ENCODE measurements at regions not wholly inside any gene's neighbourhood (a gene's known extent, or its start where the extent isn't known, plus 50 kb on each side); places are given as distances from the start of the nearest gene placed in this dataset.

DNA sequence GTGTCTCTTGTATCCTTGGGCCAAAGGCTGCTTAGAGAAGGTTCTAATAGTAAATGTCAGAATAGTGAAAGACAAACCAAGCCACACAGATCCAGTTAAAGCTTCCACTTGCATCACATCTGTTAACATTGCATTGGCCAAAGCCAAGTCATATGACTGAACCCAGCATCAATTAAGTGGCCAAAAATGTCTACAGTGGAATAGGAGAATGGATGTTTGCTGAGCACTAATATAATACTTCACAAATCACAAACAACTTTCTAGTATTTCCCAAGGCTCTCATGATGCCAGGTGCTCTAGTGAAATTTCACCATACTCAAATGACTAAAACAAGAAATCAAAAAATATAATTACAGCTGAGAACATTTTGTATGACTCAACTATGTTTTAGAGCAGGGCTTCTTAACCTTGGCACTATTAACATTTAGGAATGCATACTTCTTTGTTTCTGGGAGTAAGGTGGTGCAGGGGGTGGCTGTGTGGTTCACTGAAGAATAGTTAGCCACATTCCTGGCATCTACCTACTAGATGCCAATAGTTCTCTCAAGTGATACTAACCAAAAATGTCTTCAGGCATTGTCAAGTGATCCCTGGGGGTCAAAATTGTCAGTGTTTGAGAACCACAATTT is 148.0 kb upstream of the SPTLC3 start:
- no peaks in the 10 kb centered on the region for H3K36me3 ChIP-seq
- no peaks in the 10 kb centered on the region for H3K9me3 ChIP-seq
- H3K4me3 ChIP-seq: no peak overlapping the region
- H3K27me3 ChIP-seq: no peaks in the 10 kb centered on the region
- no peak for DNase-seq

- Histone ChIP-seq H3K27me3 (no peaks in the 10 kb centered on the region), H3K4me3 (no peak overlapping the region), H3K9me3 (no peaks in the 10 kb centered on the region; the same call in 1 of the 2 replicates), H3K36me3 (no peaks in the 10 kb centered on the region)
- no peak for DNase-seq
These were observed 139.1 kb upstream of the SPTLC3 start for GRCh38 chr20:12869669-12870068.

GRCh38 chr20:12870588-12870987 is 138.2 kb upstream of the SPTLC3 start:
- Histone ChIP-seq H3K9me3 (no peaks in the 10 kb centered on the region; the same call in 1 of the 2 replicates), H3K27me3 (no peaks in the 10 kb centered on the region), H3K4me3 (no peak overlapping the region), H3K36me3 (no peaks in the 10 kb centered on the region)
- DNase-seq: no peak

- no peaks in the 10 kb centered on the region for H3K9me3 ChIP-seq
- DNase-seq: no peak
- H3K27me3 ChIP-seq: no peaks in the 10 kb centered on the region
- H3K4me3 ChIP-seq: no peak overlapping the region
- no peaks in the 10 kb centered on the region for H3K36me3 ChIP-seq
These were observed 133.8 kb upstream of the SPTLC3 start for GRCh38 chr20:12874933-12875332.

DNA sequence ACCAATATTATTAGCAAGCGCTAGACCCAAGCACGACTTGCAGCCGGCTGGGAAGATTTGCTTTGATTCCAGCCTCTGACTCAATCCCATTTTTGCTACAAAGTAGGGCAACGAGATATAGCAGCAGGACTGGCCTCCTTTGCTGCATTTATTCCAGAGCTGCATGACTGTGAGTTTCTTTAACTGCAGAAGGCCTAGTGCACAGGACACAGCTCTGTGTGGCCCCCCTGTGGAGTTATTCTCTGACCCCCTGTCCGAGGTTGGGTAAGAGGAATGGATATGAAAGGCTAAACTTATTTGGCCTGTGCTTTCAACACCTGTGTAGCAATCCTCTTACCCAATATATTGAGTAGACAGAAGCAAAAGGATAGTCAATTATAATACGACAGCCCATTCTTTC is 133.3 kb upstream of the SPTLC3 start:
- no peaks in the 10 kb centered on the region for H3K36me3 ChIP-seq
- no peaks in the 10 kb centered on the region for H3K27me3 ChIP-seq
- H3K9me3 ChIP-seq: no peaks in the 10 kb centered on the region
- DNase-seq: no peak
- H3K4me3 ChIP-seq: no peak overlapping the region

DNA sequence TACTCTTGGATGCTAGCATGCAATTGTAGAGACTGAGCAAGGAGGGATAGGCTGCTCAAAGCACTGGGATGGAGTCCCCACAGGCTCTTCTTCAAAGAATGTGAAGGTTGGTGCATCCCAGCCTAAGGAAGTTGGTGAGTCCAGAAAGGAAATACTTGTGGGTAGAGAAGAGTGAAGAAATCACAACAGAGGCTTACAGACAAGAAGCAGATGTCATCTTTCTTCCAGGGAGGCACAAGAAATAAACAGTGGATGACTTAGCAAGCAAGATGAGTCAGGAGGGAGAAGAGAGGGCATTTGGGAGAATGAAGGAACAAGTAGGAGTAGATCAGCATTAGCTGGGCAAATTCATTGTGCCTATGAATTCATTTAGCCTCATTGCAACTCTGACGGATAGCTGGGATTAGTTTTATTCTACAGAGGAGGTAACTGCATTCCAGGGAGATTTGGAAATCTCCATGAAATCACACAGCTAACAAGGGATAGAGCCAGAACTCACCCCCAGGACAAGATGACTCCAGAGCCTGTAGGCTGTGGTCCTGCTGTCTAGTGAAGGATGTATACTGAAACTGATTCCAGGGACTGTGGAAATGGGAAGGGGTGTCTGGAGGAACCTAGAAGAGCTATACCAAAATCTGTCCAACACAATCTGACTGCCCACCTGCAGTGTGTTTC is 125.8 kb upstream of the SPTLC3 start:
- Histone ChIP-seq H3K27me3 (no peaks in the 10 kb centered on the region), H3K36me3 (no peaks in the 10 kb centered on the region), H3K9me3 (no peaks in the 10 kb centered on the region), H3K4me3 (no peak overlapping the region)
- peak; percentile 62 for DNase-seq

GRCh38 chr20:12883507-12883885 is 125.3 kb upstream of the SPTLC3 start:
- Histone ChIP-seq H3K4me3 (no peak overlapping the region), H3K36me3 (no peaks in the 10 kb centered on the region), H3K9me3 (no peaks in the 10 kb centered on the region), H3K27me3 (no peaks in the 10 kb centered on the region)
- no peak for DNase-seq

GRCh38 chr20:12886618-12887363 is 122.0 kb upstream of the SPTLC3 start:
- no peak for DNase-seq
- Histone ChIP-seq H3K27me3 (no peaks in the 10 kb centered on the region), H3K9me3 (no peaks in the 10 kb centered on the region), H3K36me3 (no peaks in the 10 kb centered on the region), H3K4me3 (no peak overlapping the region)

DNA sequence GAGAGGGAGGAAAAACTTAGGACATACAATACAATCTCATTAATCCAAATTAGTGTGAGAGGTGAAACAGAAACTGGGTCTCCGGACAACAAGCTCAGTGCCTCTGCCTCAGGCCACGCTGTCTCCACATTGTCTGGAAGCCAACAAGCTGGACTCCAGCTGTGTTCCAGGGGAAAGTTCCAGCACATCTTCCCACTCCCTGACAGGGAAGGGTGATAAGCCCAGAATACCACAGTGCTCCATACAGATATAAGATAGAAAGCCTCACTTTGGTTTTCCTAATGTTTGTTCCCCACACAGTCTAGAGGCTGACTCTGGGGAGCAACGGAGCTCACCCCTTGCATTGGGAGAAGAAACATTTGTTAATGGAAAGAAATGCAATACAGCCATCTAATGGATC is 117.1 kb upstream of the SPTLC3 start:
- H3K27me3 ChIP-seq: no peaks in the 10 kb centered on the region; the same call in 1 of the 2 replicates
- DNase-seq: no peak
- no peak overlapping the region for H3K4me3 ChIP-seq
- H3K36me3 ChIP-seq: no peaks in the 10 kb centered on the region
- no peaks in the 10 kb centered on the region for H3K9me3 ChIP-seq

DNA sequence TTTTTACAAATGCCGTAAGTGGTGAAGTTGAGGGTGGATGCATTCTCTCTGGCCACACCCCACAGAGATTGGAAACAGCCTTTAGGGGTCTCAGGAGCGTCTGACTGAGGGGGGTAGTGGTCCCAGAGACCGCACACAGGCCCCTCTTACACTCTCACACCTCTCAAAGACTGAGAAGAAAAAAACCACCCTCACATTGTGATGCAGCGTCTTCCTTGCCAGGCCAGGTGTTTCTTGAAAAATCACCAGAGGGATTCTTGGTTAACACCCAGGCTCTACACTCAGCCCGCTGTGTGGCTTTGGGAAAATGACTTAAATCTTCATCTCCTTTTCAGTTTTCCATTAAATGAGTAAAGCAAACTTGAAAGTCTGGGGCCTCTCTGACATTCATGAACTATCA is 115.8 kb upstream of the SPTLC3 start:
- DNase-seq: no peak
- no peaks in the 10 kb centered on the region for H3K9me3 ChIP-seq
- H3K4me3 ChIP-seq: no peak overlapping the region
- H3K27me3 ChIP-seq: no peaks in the 10 kb centered on the region; the same call in 1 of the 2 replicates
- no peaks in the 10 kb centered on the region for H3K36me3 ChIP-seq

DNA sequence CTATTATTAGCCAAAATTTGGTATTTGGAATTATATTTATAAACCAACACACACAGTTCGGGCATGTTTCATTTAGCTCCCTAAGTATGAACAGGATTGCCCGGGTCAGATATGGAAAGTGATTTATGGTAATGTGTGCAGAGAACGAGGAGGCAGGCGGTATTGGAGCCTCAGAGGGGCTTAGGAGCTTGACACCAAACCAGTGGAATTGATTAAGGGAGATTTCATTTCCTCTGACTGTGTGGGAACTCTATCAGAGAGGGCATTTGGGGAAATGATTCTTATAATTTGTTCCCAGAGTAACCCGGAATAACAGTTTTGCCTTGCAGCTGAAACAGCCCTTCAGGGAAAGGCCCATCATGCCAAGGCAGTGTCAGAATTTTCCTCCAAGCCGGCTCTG is 115.1 kb upstream of the SPTLC3 start:
- Histone ChIP-seq H3K27me3 (no peaks in the 10 kb centered on the region; the same call in 1 of the 2 replicates), H3K4me3 (no peak overlapping the region), H3K9me3 (no peaks in the 10 kb centered on the region), H3K36me3 (no peaks in the 10 kb centered on the region)
- no peak for DNase-seq

- Histone ChIP-seq H3K9me3 (no peaks in the 10 kb centered on the region), H3K27me3 (no peaks in the 10 kb centered on the region; the same call in 1 of the 2 replicates), H3K36me3 (no peaks in the 10 kb centered on the region), H3K4me3 (no peak overlapping the region)
- no peak for DNase-seq
These were observed 114.7 kb upstream of the SPTLC3 start for GRCh38 chr20:12894089-12894488.

DNA sequence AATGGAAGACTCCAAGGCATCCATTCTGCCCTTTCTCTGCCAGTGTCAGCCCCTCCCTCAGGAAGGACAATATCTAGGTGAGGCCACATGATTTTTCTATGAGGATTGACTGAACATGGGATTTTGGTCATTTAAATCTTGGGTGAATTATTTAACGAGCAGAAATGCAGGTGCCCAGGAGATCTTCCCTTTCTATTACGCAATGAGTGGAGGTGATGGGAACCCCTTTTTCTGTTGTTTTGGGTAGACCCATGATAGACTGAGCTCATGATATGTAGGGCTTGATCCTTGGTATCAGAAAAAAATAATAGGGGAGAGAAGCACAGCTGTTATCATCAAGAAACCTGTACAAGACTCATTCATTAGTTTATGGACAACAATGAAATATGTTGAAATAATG is 112.6 kb upstream of the SPTLC3 start:
- no peaks in the 10 kb centered on the region; the same call in 1 of the 2 replicates for H3K27me3 ChIP-seq
- DNase-seq: no peak
- H3K9me3 ChIP-seq: no peaks in the 10 kb centered on the region
- no peak overlapping the region for H3K4me3 ChIP-seq
- no peaks in the 10 kb centered on the region for H3K36me3 ChIP-seq

GRCh38 chr20:12902992-12903391 is 105.8 kb upstream of the SPTLC3 start:
- Histone ChIP-seq H3K36me3 (no peaks in the 10 kb centered on the region), H3K9me3 (no peaks in the 10 kb centered on the region)
- no peak for DNase-seq

GRCh38 chr20:12906361-12906760 is 102.4 kb upstream of the SPTLC3 start:
- H3K4me3 ChIP-seq: no peak overlapping the region
- H3K9me3 ChIP-seq: no peaks in the 10 kb centered on the region
- H3K36me3 ChIP-seq: no peaks in the 10 kb centered on the region
- no peaks in the 10 kb centered on the region for H3K27me3 ChIP-seq
- no peak for DNase-seq

More at GRCh38 chr20:12902992-12903391, 105.8 kb upstream of the SPTLC3 start:
- no peaks in the 10 kb centered on the region for H3K27me3 ChIP-seq
- H3K4me3 ChIP-seq: no peak overlapping the region

GRCh38 chr20:12911372-12911771 is 97.4 kb upstream of the SPTLC3 start:
- H3K27me3 ChIP-seq: no peaks in the 10 kb centered on the region
- no peaks in the 10 kb centered on the region for H3K36me3 ChIP-seq
- DNase-seq: no peak
- H3K9me3 ChIP-seq: no peaks in the 10 kb centered on the region
- H3K4me3 ChIP-seq: no peak overlapping the region

DNA sequence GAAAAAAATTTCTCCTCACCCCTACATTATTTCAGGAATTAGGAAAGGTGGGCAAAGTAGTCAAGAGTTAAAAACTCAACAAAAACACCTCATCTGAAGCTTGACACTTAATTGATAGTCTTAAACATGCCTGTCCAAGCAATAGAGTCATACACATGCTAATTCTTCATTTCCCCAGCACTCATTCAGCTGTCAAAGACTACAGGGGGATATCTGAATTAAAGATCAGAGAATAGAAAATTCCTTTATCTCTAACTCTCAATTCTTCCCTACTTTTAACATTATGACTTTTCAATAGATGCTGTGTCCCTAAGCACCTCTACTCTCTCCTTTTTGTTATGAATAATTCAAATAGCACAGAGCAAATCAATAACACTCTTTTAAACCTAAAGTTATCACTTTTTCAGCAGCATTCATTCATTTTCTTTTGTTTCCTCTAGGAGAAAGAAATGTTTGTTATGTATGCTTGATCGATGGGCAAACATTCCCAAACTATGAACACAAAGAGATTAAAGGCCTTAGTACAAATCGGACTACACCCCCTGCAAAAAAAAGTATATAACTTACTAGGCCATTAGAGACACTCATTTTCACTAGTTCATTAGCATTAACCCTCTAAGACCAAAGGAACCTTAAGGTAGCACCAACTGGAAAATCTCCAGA is 94.9 kb upstream of the SPTLC3 start:
- DNase-seq: no peak

More for the DNA sequence above, 94.9 kb upstream of the SPTLC3 start:
- Histone ChIP-seq H3K27me3 (no peaks in the 10 kb centered on the region), H3K36me3 (no peaks in the 10 kb centered on the region), H3K9me3 (no peaks in the 10 kb centered on the region), H3K4me3 (no peak overlapping the region)

Measured in MG63 (cell line).